ENCODE measurements at regions not wholly inside any gene's neighbourhood (a gene's known extent, or its start where the extent isn't known, plus 50 kb on each side); places are given as distances from the start of the nearest gene placed in this dataset.
"Not testable (repeated sequence)": the region's sequence is repeated elsewhere in the genome, so short reads cannot be mapped to it uniquely, and the experiment has no call there.

GRCh38 chr3:174540116-174540908, 318.8 kb upstream of the NAALADL2 start:
- no peak for DNase-seq (ENCODE audit: low spot score)

GRCh38 chr3:174541708-174542315, 317.3 kb upstream of the NAALADL2 start:
- no peak for DNase-seq (ENCODE audit: low spot score)

GRCh38 chr3:174547801-174548435, 311.2 kb upstream of the NAALADL2 start:
- no peak for DNase-seq (ENCODE audit: low spot score)

GRCh38 chr3:174548841-174549623, 310.1 kb upstream of the NAALADL2 start:
- no peak for DNase-seq (ENCODE audit: low spot score)

- no peak for DNase-seq (ENCODE audit: low spot score)
Observed at GRCh38 chr3:174581558-174581957, 277.6 kb upstream of the NAALADL2 start.

GRCh38 chr3:174583396-174583795, 275.7 kb upstream of the NAALADL2 start:
- DNase-seq (ENCODE audit: low spot score), result no peak

- not testable (repeated sequence) for DNase-seq (ENCODE audit: low spot score)
Observed at GRCh38 chr3:174587137-174587536, 272.0 kb upstream of the NAALADL2 start.

- DNase-seq (ENCODE audit: low spot score), result no peak
Observed at GRCh38 chr3:174596447-174596982, 262.6 kb upstream of the NAALADL2 start.

- no peak for DNase-seq (ENCODE audit: low spot score)
Observed at GRCh38 chr3:174598885-174599439, 260.2 kb upstream of the NAALADL2 start.

GRCh38 chr3:174613173-174613572, 246.0 kb upstream of the NAALADL2 start:
- no peak for DNase-seq (ENCODE audit: low spot score)

- peak; percentile 23 for DNase-seq (ENCODE audit: low spot score)
Observed at GRCh38 chr3:174614036-174614435, 245.1 kb upstream of the NAALADL2 start.

- DNase-seq (ENCODE audit: low spot score), result no peak
Observed at GRCh38 chr3:174618368-174619080, 240.6 kb upstream of the NAALADL2 start.

GRCh38 chr3:174619239-174619638, 239.9 kb upstream of the NAALADL2 start:
- DNase-seq (ENCODE audit: low spot score), result no peak

GRCh38 chr3:174620138-174620537, 239.0 kb upstream of the NAALADL2 start:
- peak; percentile 38 for DNase-seq (ENCODE audit: low spot score)

- DNase-seq (ENCODE audit: low spot score), result no peak
Observed at GRCh38 chr3:174620855-174621472, 238.2 kb upstream of the NAALADL2 start.

GRCh38 chr3:174633342-174633741, 225.8 kb upstream of the NAALADL2 start:
- DNase-seq (ENCODE audit: low spot score), result no peak

- DNase-seq (ENCODE audit: low spot score), result no peak
Observed at GRCh38 chr3:174636451-174636850, 222.7 kb upstream of the NAALADL2 start.

- no peak for DNase-seq (ENCODE audit: low spot score)
Observed at GRCh38 chr3:174639406-174639805, 219.7 kb upstream of the NAALADL2 start.

- no peak for DNase-seq (ENCODE audit: low spot score)
Observed at GRCh38 chr3:174639970-174640369, 219.2 kb upstream of the NAALADL2 start.

GRCh38 chr3:174640932-174641331, 218.2 kb upstream of the NAALADL2 start:
- DNase-seq (ENCODE audit: low spot score), result no peak
